ENCODE measurements at regions not wholly inside any gene's neighbourhood (a gene's known extent, or its start where the extent isn't known, plus 50 kb on each side); places are given as distances from the start of the nearest gene placed in this dataset.

GRCh38 chr9:126027566-126027965, 280.4 kb downstream of the PBX3 start:
- DNase-seq (ENCODE audit: low read depth, low spot score) (no peak), FAIRE-seq (no peak)
- no peaks in the 10 kb centered on the region for H3K9me1 ChIP-seq (replicated peaks; ENCODE audit: control insufficient read depth, extremely low read depth, insufficient read depth, low read length)
- no peaks in the 10 kb centered on the region for H3K4me1 ChIP-seq (ENCODE audit: control insufficient read depth, extremely low read depth, insufficient read depth, low read length)
- TF ChIP-seq MAX (IDR thresholded peaks at IDR 0.05; ENCODE audit: insufficient read depth, insufficient read length) (no peak), GATA2 (IDR thresholded peaks at IDR 0.05; ENCODE audit: insufficient read depth, insufficient read length, low read depth, low read length) (no peak), JUN (IDR thresholded peaks at IDR 0.05; ENCODE audit: borderline replicate concordance, insufficient read depth, insufficient read length, low read depth) (no peak), FOS (IDR thresholded peaks at IDR 0.05; ENCODE audit: borderline replicate concordance, insufficient read depth, low read length) (no peak), POLR2AphosphoS5 (IDR thresholded peaks at IDR 0.05; ENCODE audit: insufficient read depth, low read depth, low read length) (no peak), POLR2A (IDR thresholded peaks at IDR 0.05; ENCODE audit: low read depth, low read length) (no peak), EZH2 (IDR thresholded peaks at IDR 0.05; ENCODE audit: borderline replicate concordance, low read depth, low read length, severe bottlenecking) (no peak), CTCF (IDR thresholded peaks at IDR 0.05; ENCODE audit: extremely low read depth in 1 of 2, insufficient read depth in 1 of 2, low read depth in 1 of 2, low read length in 2 of 2) (no peak), MYC (IDR thresholded peaks at IDR 0.05; ENCODE audit: low read depth, low read length) (no peak)
- POLR2A ChIA-PET, result no interaction called here
- no peak overlapping the region for H3K27ac ChIP-seq (ENCODE audit: insufficient read depth, low read depth, low read length)
- no peak overlapping the region for H3K9ac ChIP-seq (replicated peaks; ENCODE audit: extremely low read depth, insufficient read depth, low read length)
- BruUV-seq (replicated peaks), result no TSS peak
- intact Hi-C loops (cut with micrococcal nuclease) (no loop called here), dilution Hi-C loops (cut with MboI; ENCODE audit: extremely low pct_ligation_motif_present, low sequenced_read_pairs) (no loop called here)
- H2AFZ ChIP-seq (ENCODE audit: low read depth, low read length), result no peak overlapping the region
- no peaks in the 10 kb centered on the region for H3K79me2 ChIP-seq (ENCODE audit: control insufficient read depth, insufficient read depth, low read length)
- H3K4me3 ChIP-seq (replicated peaks in 1 of 3; ENCODE audit: insufficient read depth in 1 of 3, low read depth in 1 of 3, low read length in 3 of 3), result no peak overlapping the region
- no peak overlapping the region for H3K4me2 ChIP-seq (ENCODE audit: insufficient read depth, low read length)
- no peaks in the 10 kb centered on the region for H3K27me3 ChIP-seq (ENCODE audit: control insufficient read depth in 2 of 2, insufficient read depth in 2 of 2, low read length in 2 of 2)
- H3K36me3 ChIP-seq (ENCODE audit: control insufficient read depth in 2 of 2, extremely low read depth in 1 of 2, insufficient read depth in 2 of 2, low read length in 2 of 2), result no peaks in the 10 kb centered on the region
- no peaks in the 10 kb centered on the region for H4K20me1 ChIP-seq (replicated peaks; ENCODE audit: control insufficient read depth, extremely low read depth, insufficient read depth, low read length)
- CTCF ChIA-PET, result interaction anchor here (0.6 to 0.9 kb wide), 2 partner anchors 19 to 191 kb away, joined by 3 read pairs; no protein-coding TSS in a partner anchor
- no peaks in the 10 kb centered on the region for H3K9me3 ChIP-seq (replicated peaks; ENCODE audit: control insufficient read depth, insufficient read depth, low read length)

Data from endothelial cell of umbilical vein (primary cell).